Type B pancreatic cell (in vitro differentiated cells): ENCODE measurements at regions not wholly inside any gene's neighbourhood (a gene's known extent, or its start where the extent isn't known, plus 50 kb on each side); places are given as distances from the start of the nearest gene placed in this dataset.

Source experiments
- DNase-seq: peaks from one replicate; pipeline ENCODE4 v3.0.0; 2021; ENCODE audit warnings: mixed read lengths; ENCODE audit not compliant: unreplicated experiment; ENCODE audit errors: extremely low spot score
- H3K27ac Mint-ChIP-seq: 2 replicates; pipeline ENCODE4 v1.8.0; 2021; ENCODE audit warnings: mild to moderate bottlenecking, mixed read lengths
- H3K27me3 Mint-ChIP-seq: 2 replicates; pipeline ENCODE4 v1.8.0; 2021; ENCODE audit warnings: mixed read lengths
- H3K36me3 Mint-ChIP-seq: 2 replicates; pipeline ENCODE4 v1.8.0; 2021; ENCODE audit warnings: mixed read lengths
- H3K4me1 Mint-ChIP-seq: one replicate; pipeline ENCODE4 v1.8.0; 2021; ENCODE audit warnings: mixed read lengths; ENCODE audit not compliant: unreplicated experiment
- H3K4me3 Mint-ChIP-seq: 2 replicates; pipeline ENCODE4 v1.8.0; 2021; ENCODE audit warnings: mild to moderate bottlenecking, mixed read lengths
- H3K9me3 Mint-ChIP-seq: 2 replicates; pipeline ENCODE4 v1.8.0; 2021; ENCODE audit warnings: mixed read lengths
- TF ChIP-seq, protein P1 (sequence below): fragments of 200-600 bp; sonication (generic); conservative IDR thresholded peaks from 2 replicates; pipeline ENCODE4 v1.5.0; 2021; ENCODE audit warnings: antibody characterized with exemption, mild to moderate bottlenecking

DNA sequence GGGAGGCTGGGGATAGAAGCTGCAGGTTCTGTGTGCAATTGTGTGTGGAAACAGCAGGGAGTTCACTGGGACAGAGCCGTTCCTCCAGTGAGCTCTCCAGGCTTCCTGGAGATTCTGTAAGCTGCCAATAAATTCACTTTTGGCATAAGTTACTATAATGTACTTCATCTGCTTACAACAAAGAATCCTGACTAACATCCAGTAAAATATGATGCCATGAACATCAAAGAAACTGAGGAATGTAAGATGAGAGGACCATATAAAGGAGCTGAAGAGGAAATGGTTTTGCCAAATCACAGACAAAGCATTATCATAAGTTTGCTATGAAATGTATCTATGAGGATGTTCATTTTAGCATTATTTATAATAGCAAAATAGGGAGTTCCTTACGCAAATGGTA, 175.3 kb downstream of the KCNE4 start:
- TF ChIP-seq, protein P1, sequence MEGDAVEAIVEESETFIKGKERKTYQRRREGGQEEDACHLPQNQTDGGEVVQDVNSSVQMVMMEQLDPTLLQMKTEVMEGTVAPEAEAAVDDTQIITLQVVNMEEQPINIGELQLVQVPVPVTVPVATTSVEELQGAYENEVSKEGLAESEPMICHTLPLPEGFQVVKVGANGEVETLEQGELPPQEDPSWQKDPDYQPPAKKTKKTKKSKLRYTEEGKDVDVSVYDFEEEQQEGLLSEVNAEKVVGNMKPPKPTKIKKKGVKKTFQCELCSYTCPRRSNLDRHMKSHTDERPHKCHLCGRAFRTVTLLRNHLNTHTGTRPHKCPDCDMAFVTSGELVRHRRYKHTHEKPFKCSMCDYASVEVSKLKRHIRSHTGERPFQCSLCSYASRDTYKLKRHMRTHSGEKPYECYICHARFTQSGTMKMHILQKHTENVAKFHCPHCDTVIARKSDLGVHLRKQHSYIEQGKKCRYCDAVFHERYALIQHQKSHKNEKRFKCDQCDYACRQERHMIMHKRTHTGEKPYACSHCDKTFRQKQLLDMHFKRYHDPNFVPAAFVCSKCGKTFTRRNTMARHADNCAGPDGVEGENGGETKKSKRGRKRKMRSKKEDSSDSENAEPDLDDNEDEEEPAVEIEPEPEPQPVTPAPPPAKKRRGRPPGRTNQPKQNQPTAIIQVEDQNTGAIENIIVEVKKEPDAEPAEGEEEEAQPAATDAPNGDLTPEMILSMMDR: no peak
- no peaks in the 10 kb centered on the region for H3K9me3 Mint-ChIP-seq
- no peaks in the 10 kb centered on the region for H3K4me1 Mint-ChIP-seq

DNA sequence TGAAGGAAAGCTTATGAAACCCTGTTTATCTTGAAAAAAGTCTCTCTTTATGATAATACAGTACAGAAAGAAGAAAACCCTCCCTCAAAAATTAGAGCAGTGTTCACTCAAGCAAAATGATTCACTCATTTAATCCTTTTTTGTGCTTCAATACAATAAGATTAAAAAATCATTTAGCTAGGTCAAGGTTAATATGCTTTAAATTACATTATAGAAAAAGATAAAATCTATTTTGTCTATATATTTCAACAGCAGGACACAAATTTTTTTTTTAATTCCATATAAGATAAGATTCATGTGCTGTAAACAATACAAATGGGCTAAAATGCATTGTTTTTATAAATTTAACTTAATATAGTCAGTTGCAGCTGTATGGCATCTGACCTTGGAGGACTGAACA, 176.9 kb downstream of the KCNE4 start:
- H3K27me3 Mint-ChIP-seq: peaks cover 24% of the 10 kb centered on the region
- no peak overlapping the region for H3K27ac Mint-ChIP-seq
- no peaks in the 10 kb centered on the region for H3K4me1 Mint-ChIP-seq
- DNase-seq: no peak
- no peaks in the 10 kb centered on the region for H3K36me3 Mint-ChIP-seq
- no peak overlapping the region for H3K4me3 Mint-ChIP-seq
- no peaks in the 10 kb centered on the region for H3K9me3 Mint-ChIP-seq
- TF ChIP-seq, protein P1: no peak

More for the DNA sequence above, 175.3 kb downstream of the KCNE4 start:
- no peak for DNase-seq
- Mint-ChIP-seq H3K36me3 (no peaks in the 10 kb centered on the region), H3K4me3 (no peak overlapping the region), H3K27me3 (peaks cover 19% of the 10 kb centered on the region), H3K27ac (no peak overlapping the region)

DNA sequence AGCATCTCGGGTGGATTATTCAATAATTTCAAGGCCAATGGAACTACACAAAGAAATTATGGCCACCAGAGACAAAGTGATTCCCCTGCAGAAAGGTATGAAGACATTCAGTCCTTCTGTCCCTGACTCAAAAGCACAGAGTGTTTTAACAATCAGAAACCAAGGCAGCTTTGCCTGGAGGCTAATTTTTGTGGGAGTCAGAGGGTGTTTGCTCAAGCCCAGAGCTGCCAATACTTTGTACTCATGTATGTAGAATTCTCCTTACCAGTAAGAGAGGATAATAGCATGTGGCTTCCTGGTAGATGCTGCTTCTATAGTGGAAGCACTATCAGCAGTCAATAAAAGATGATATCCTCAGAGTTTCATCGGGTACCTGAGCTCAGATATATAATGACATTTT, 178.4 kb downstream of the KCNE4 start:
- no peak for DNase-seq
- Mint-ChIP-seq H3K27me3 (peaks cover 27% of the 10 kb centered on the region), H3K27ac (no peak overlapping the region), H3K36me3 (no peaks in the 10 kb centered on the region), H3K4me3 (no peak overlapping the region), H3K4me1 (no peaks in the 10 kb centered on the region), H3K9me3 (no peaks in the 10 kb centered on the region)
- TF ChIP-seq, protein P1: no peak

DNA sequence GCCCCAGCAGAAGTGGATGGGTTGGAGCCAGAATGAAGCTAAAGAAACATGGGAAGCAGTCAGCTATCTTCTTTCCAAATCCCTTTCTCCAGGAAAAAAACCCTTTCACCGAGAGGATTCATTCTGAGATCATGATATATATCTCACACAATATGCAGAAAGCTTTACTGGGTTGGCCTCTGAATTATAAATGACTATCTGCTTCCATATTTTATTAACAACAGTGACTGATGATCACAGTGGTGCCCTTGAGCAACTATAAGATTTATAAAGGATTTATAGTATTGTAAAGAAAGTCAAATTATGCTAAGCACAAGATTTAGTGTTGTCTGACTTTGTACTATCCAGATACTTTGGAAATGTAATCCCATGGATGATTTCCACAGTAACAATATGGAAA, 180.3 kb downstream of the KCNE4 start:
- H3K27me3 Mint-ChIP-seq: peaks cover 38% of the 10 kb centered on the region
- no peak for DNase-seq
- no peak overlapping the region for H3K4me3 Mint-ChIP-seq
- no peak overlapping the region for H3K27ac Mint-ChIP-seq
- H3K4me1 Mint-ChIP-seq: no peaks in the 10 kb centered on the region
- no peaks in the 10 kb centered on the region for H3K9me3 Mint-ChIP-seq
- TF ChIP-seq, protein P1: no peak
- no peaks in the 10 kb centered on the region for H3K36me3 Mint-ChIP-seq

DNA sequence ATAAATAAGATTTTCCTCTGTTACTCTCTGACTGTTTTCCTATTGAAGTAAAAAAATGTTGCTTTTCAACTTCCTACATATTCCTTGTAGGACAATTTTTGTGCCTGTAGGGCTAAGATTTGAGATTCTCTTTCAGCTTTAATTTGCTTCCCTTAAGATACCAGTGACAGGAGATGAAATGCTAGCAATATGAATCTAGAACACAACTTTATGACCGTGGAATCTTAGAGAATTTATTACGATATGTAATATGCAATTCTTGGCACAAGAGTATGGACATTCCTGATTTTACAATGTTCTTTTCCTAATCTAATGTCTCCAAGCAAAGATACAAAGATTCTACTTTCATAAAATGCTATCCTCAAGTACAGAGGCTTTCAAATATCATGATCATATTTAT, 180.9 kb downstream of the KCNE4 start:
- peaks cover 38% of the 10 kb centered on the region for H3K27me3 Mint-ChIP-seq
- H3K4me3 Mint-ChIP-seq: no peak overlapping the region
- no peaks in the 10 kb centered on the region for H3K36me3 Mint-ChIP-seq
- H3K27ac Mint-ChIP-seq: no peak overlapping the region
- TF ChIP-seq, protein P1: no peak
- H3K4me1 Mint-ChIP-seq: no peaks in the 10 kb centered on the region
- no peaks in the 10 kb centered on the region for H3K9me3 Mint-ChIP-seq
- no peak for DNase-seq

DNA sequence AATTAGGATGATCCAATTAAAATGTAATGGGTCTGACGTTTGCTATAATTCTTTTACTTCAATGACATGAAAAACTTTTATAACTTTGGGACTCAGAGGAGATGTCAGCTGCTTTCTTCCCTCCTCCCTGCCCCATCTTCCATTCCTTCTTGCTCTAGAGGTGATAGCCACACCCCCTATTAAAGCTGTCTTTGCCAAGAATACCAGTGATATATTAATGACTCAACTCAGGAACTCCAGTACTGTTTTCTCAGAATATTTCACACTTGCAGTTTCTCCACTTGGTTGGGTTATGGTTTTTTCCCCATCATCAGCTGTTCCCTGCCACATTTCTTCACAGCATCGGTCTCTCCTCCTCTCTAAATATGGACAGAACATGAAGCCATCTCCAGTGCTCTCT, 184.0 kb downstream of the KCNE4 start:
- Mint-ChIP-seq H3K4me3 (no peak overlapping the region), H3K4me1 (no peaks in the 10 kb centered on the region), H3K27me3 (peaks cover 42% of the 10 kb centered on the region), H3K27ac (no peak overlapping the region), H3K9me3 (no peaks in the 10 kb centered on the region), H3K36me3 (no peaks in the 10 kb centered on the region)
- DNase-seq: no peak
- TF ChIP-seq, protein P1: no peak
